ENCODE measurements at regions not wholly inside any gene's neighbourhood (a gene's known extent, or its start where the extent isn't known, plus 50 kb on each side); places are given as distances from the start of the nearest gene placed in this dataset.

- H3K27me3 Mint-ChIP-seq = peaks cover 27% of the 10 kb centered on the region
- ATAC-seq (replicated peaks; ENCODE audit: extremely low read depth, poor library complexity, severe bottlenecking) (no peak), DNase-seq (ENCODE audit: low spot score in 2 of 2) (no peak)
- H3K36me3 Mint-ChIP-seq (ENCODE audit: insufficient read depth) = no peaks in the 10 kb centered on the region
- no peaks in the 10 kb centered on the region for H3K9me3 Mint-ChIP-seq
- no peaks in the 10 kb centered on the region for H3K4me1 Mint-ChIP-seq
- H3K4me3 Mint-ChIP-seq = no peak overlapping the region
- H3K27ac Mint-ChIP-seq (ENCODE audit: low read depth) = no peak overlapping the region
These were observed 116.5 kb upstream of the MAN2A1 start for GRCh38 chr5:109573256-109573655.

GRCh38 chr5:109571785-109572184 is 117.9 kb upstream of the MAN2A1 start:
- no peaks in the 10 kb centered on the region for H3K36me3 Mint-ChIP-seq (ENCODE audit: insufficient read depth)
- ATAC-seq (replicated peaks; ENCODE audit: extremely low read depth, poor library complexity, severe bottlenecking) (no peak), DNase-seq (ENCODE audit: low spot score in 2 of 2) (no peak)
- H3K4me1 Mint-ChIP-seq = no peaks in the 10 kb centered on the region
- H3K27me3 Mint-ChIP-seq = peaks cover 24% of the 10 kb centered on the region
- no peak overlapping the region for H3K4me3 Mint-ChIP-seq
- no peaks in the 10 kb centered on the region for H3K9me3 Mint-ChIP-seq
- no peak overlapping the region for H3K27ac Mint-ChIP-seq (ENCODE audit: low read depth)

- Mint-ChIP-seq H3K4me3 (no peak overlapping the region), H3K27me3 (peaks cover 21% of the 10 kb centered on the region), H3K9me3 (no peaks in the 10 kb centered on the region), H3K4me1 (no peaks in the 10 kb centered on the region), H3K36me3 (ENCODE audit: insufficient read depth) (no peaks in the 10 kb centered on the region), H3K27ac (ENCODE audit: low read depth) (no peak overlapping the region)
- ATAC-seq (replicated peaks; ENCODE audit: extremely low read depth, poor library complexity, severe bottlenecking) (no peak), DNase-seq (ENCODE audit: low spot score in 2 of 2) (no peak)
These were observed 119.3 kb upstream of the MAN2A1 start for GRCh38 chr5:109570362-109570874.

GRCh38 chr5:109567374-109568044 is 122.2 kb upstream of the MAN2A1 start:
- DNase-seq (ENCODE audit: low spot score in 2 of 2) = no peak
- Mint-ChIP-seq H3K27me3 (peaks cover 21% of the 10 kb centered on the region), H3K9me3 (no peaks in the 10 kb centered on the region), H3K36me3 (ENCODE audit: insufficient read depth) (no peaks in the 10 kb centered on the region), H3K4me3 (no peak overlapping the region), H3K4me1 (no peaks in the 10 kb centered on the region), H3K27ac (ENCODE audit: low read depth) (no peak overlapping the region)
- no peak for ATAC-seq (replicated peaks; ENCODE audit: extremely low read depth, poor library complexity, severe bottlenecking)

GRCh38 chr5:109566361-109566760 is 123.4 kb upstream of the MAN2A1 start:
- H3K4me1 Mint-ChIP-seq = no peaks in the 10 kb centered on the region
- DNase-seq (ENCODE audit: low spot score in 2 of 2) (no peak), ATAC-seq (replicated peaks; ENCODE audit: extremely low read depth, poor library complexity, severe bottlenecking) (no peak)
- no peaks in the 10 kb centered on the region for H3K36me3 Mint-ChIP-seq (ENCODE audit: insufficient read depth)
- peaks cover 16% of the 10 kb centered on the region for H3K27me3 Mint-ChIP-seq
- no peak overlapping the region for H3K4me3 Mint-ChIP-seq
- no peak overlapping the region for H3K27ac Mint-ChIP-seq (ENCODE audit: low read depth)
- H3K9me3 Mint-ChIP-seq = no peaks in the 10 kb centered on the region

GRCh38 chr5:109563739-109564138 is 126.0 kb upstream of the MAN2A1 start:
- DNase-seq (ENCODE audit: low spot score in 2 of 2) = no peak
- Mint-ChIP-seq H3K4me1 (peaks cover 2% of the 10 kb centered on the region), H3K9me3 (no peaks in the 10 kb centered on the region), H3K27me3 (peaks cover 10% of the 10 kb centered on the region), H3K4me3 (no peak overlapping the region), H3K27ac (ENCODE audit: low read depth) (no peak overlapping the region), H3K36me3 (ENCODE audit: insufficient read depth) (no peaks in the 10 kb centered on the region)
- ATAC-seq (replicated peaks; ENCODE audit: extremely low read depth, poor library complexity, severe bottlenecking) = no peak

- Mint-ChIP-seq H3K36me3 (ENCODE audit: insufficient read depth) (no peaks in the 10 kb centered on the region), H3K9me3 (no peaks in the 10 kb centered on the region), H3K27me3 (peaks cover 10% of the 10 kb centered on the region), H3K27ac (ENCODE audit: low read depth) (no peak overlapping the region), H3K4me3 (no peak overlapping the region), H3K4me1 (peaks cover 8% of the 10 kb centered on the region)
- DNase-seq (ENCODE audit: low spot score in 2 of 2) (no peak), ATAC-seq (replicated peaks; ENCODE audit: extremely low read depth, poor library complexity, severe bottlenecking) (no peak)
These were observed 126.5 kb upstream of the MAN2A1 start for GRCh38 chr5:109563189-109563588.

- Mint-ChIP-seq H3K4me1 (peaks cover 12% of the 10 kb centered on the region), H3K4me3 (no peak overlapping the region), H3K36me3 (ENCODE audit: insufficient read depth) (no peaks in the 10 kb centered on the region), H3K27ac (ENCODE audit: low read depth) (no peak overlapping the region), H3K27me3 (peaks cover 5% of the 10 kb centered on the region), H3K9me3 (no peaks in the 10 kb centered on the region)
- DNase-seq (ENCODE audit: low spot score in 2 of 2) = no peak
- ATAC-seq (replicated peaks; ENCODE audit: extremely low read depth, poor library complexity, severe bottlenecking) = no peak
These were observed 127.3 kb upstream of the MAN2A1 start for GRCh38 chr5:109562441-109562840.

- Mint-ChIP-seq H3K9me3 (no peaks in the 10 kb centered on the region), H3K27me3 (no peaks in the 10 kb centered on the region), H3K36me3 (ENCODE audit: insufficient read depth) (no peaks in the 10 kb centered on the region), H3K27ac (ENCODE audit: low read depth) (no peak overlapping the region), H3K4me1 (peaks cover 12% of the 10 kb centered on the region), H3K4me3 (no peak overlapping the region)
- ATAC-seq (replicated peaks; ENCODE audit: extremely low read depth, poor library complexity, severe bottlenecking) (no peak), DNase-seq (ENCODE audit: low spot score in 2 of 2) (no peak)
These were observed 128.3 kb upstream of the MAN2A1 start for GRCh38 chr5:109561447-109561846.

GRCh38 chr5:109560554-109560953 is 129.2 kb upstream of the MAN2A1 start:
- Mint-ChIP-seq H3K9me3 (no peaks in the 10 kb centered on the region), H3K36me3 (ENCODE audit: insufficient read depth) (no peaks in the 10 kb centered on the region), H3K4me1 (peaks cover 12% of the 10 kb centered on the region), H3K27me3 (no peaks in the 10 kb centered on the region), H3K4me3 (no peak overlapping the region), H3K27ac (ENCODE audit: low read depth) (no peak overlapping the region)
- ATAC-seq (replicated peaks; ENCODE audit: extremely low read depth, poor library complexity, severe bottlenecking) = no peak
- DNase-seq (ENCODE audit: low spot score in 2 of 2) = no peak

GRCh38 chr5:109558952-109559351 is 130.8 kb upstream of the MAN2A1 start:
- H3K36me3 Mint-ChIP-seq (ENCODE audit: insufficient read depth) = no peaks in the 10 kb centered on the region
- H3K9me3 Mint-ChIP-seq = no peaks in the 10 kb centered on the region
- H3K4me1 Mint-ChIP-seq = peaks cover 12% of the 10 kb centered on the region
- no peak for DNase-seq (ENCODE audit: low spot score in 2 of 2)
- peaks cover 2% of the 10 kb centered on the region for H3K27me3 Mint-ChIP-seq
- no peak for ATAC-seq (replicated peaks; ENCODE audit: extremely low read depth, poor library complexity, severe bottlenecking)
- H3K27ac Mint-ChIP-seq (ENCODE audit: low read depth) = no peak overlapping the region
- H3K4me3 Mint-ChIP-seq = no peak overlapping the region

GRCh38 chr5:109558364-109558763 is 131.4 kb upstream of the MAN2A1 start:
- DNase-seq (ENCODE audit: low spot score in 2 of 2) (no peak), ATAC-seq (replicated peaks; ENCODE audit: extremely low read depth, poor library complexity, severe bottlenecking) (peak; percentile 62)
- Mint-ChIP-seq H3K4me3 (no peak overlapping the region), H3K36me3 (ENCODE audit: insufficient read depth) (no peaks in the 10 kb centered on the region), H3K27me3 (peaks cover 8% of the 10 kb centered on the region), H3K27ac (ENCODE audit: low read depth) (no peak overlapping the region), H3K4me1 (peaks cover 12% of the 10 kb centered on the region), H3K9me3 (no peaks in the 10 kb centered on the region)

GRCh38 chr5:109553846-109554245 is 135.9 kb upstream of the MAN2A1 start:
- DNase-seq (ENCODE audit: low spot score in 2 of 2) = no peak
- no peak overlapping the region for H3K27ac Mint-ChIP-seq (ENCODE audit: low read depth)
- H3K27me3 Mint-ChIP-seq = peaks cover 9% of the 10 kb centered on the region
- H3K4me3 Mint-ChIP-seq = no peak overlapping the region
- H3K36me3 Mint-ChIP-seq (ENCODE audit: insufficient read depth) = no peaks in the 10 kb centered on the region
- peaks cover 11% of the 10 kb centered on the region for H3K4me1 Mint-ChIP-seq
- peaks cover 6% of the 10 kb centered on the region for H3K9me3 Mint-ChIP-seq
- no peak for ATAC-seq (replicated peaks; ENCODE audit: extremely low read depth, poor library complexity, severe bottlenecking)
